ENCODE measurements at regions not wholly inside any gene's neighbourhood (a gene's known extent, or its start where the extent isn't known, plus 50 kb on each side); places are given as distances from the start of the nearest gene placed in this dataset.

- Histone ChIP-seq H2AFZ (ENCODE audit: low read length) (no peak overlapping the region), H3K9me3 (ENCODE audit: low read length) (no peaks in the 10 kb centered on the region), H3K27ac (ENCODE audit: extremely low read length, insufficient read depth, low read length) (no peak overlapping the region), H3K9ac (ENCODE audit: insufficient read depth, low read depth, low read length) (no peak overlapping the region), H4K20me1 (ENCODE audit: insufficient read depth, low read length) (no peaks in the 10 kb centered on the region), H3K79me2 (ENCODE audit: insufficient read depth, low read length) (no peaks in the 10 kb centered on the region), H3K4me1 (ENCODE audit: insufficient read depth, low read length) (no peaks in the 10 kb centered on the region), H3K36me3 (replicated peaks in 1 of 2; ENCODE audit: control insufficient read depth in 1 of 2, insufficient read depth in 2 of 2, low read length in 2 of 2) (no peaks in the 10 kb centered on the region), H3K4me3 (replicated peaks in 1 of 3; ENCODE audit: insufficient read depth in 1 of 3, low read depth in 2 of 3, low read length in 3 of 3) (no peak overlapping the region), H3K4me2 (ENCODE audit: low read depth, low read length) (no peak overlapping the region), H3K27me3 (ENCODE audit: control insufficient read depth in 1 of 2, insufficient read depth in 2 of 2, low read length in 2 of 2) (no peaks in the 10 kb centered on the region; a peak in 1 of 5 replicates)
- TF ChIP-seq GMEB2 (CRISPR knock-in tag; IDR thresholded peaks at IDR 0.05; ENCODE audit: low read depth) (no peak), TFAP4 (IDR thresholded peaks at IDR 0.05; ENCODE audit: borderline replicate concordance, low read depth) (no peak)
- no peak for FAIRE-seq
- intact Hi-C loops (cut with micrococcal nuclease; ENCODE audit: unreplicated experiment) (no loop called here), in situ Hi-C loops (cut with HindIII; ENCODE audit: extremely low pct_ligation_motif_present, low pct_unique_long_range_greater_than_20kb) (no loop called here)
- DNase-seq (ENCODE audit: low spot score) = no peak
- 27% methylated on average over 3 of the region's 3 CpGs for WGBS (ENCODE audit: low lambda C conversion rate)
- BruUV-seq (replicated peaks) = no TSS peak
- POLR2A ChIA-PET = no interaction called here
- CTCF ChIA-PET (ENCODE audit: low intra/inter-chr PET ratio, low total read pairs) = no interaction called here
- no peak for ATAC-seq
Observed at GRCh38 chr10:64617085-64617484, 1095.9 kb downstream of the REEP3 start.

GRCh38 chr10:64619102-64619501 is 1097.9 kb downstream of the REEP3 start:
- H2AFZ ChIP-seq (ENCODE audit: low read length) = no peak overlapping the region
- H3K9ac ChIP-seq (ENCODE audit: insufficient read depth, low read depth, low read length) = no peak overlapping the region
- H3K27me3 ChIP-seq (ENCODE audit: control insufficient read depth in 1 of 2, insufficient read depth in 2 of 2, low read length in 2 of 2) = no peaks in the 10 kb centered on the region
- ChIA-PET CTCF (ENCODE audit: low intra/inter-chr PET ratio, low total read pairs) (no interaction called here), POLR2A (no interaction called here)
- H3K36me3 ChIP-seq (replicated peaks in 1 of 2; ENCODE audit: control insufficient read depth in 1 of 2, insufficient read depth in 2 of 2, low read length in 2 of 2) = no peaks in the 10 kb centered on the region
- no peaks in the 10 kb centered on the region for H3K9me3 ChIP-seq (ENCODE audit: low read length)
- no peak overlapping the region for H3K4me2 ChIP-seq (ENCODE audit: low read depth, low read length)
- peak; percentile 66 for ATAC-seq
- H3K27ac ChIP-seq (ENCODE audit: extremely low read length, insufficient read depth, low read length) = no peak overlapping the region
- BruUV-seq (replicated peaks) = no TSS peak
- no peaks in the 10 kb centered on the region for H3K79me2 ChIP-seq (ENCODE audit: insufficient read depth, low read length)
- H4K20me1 ChIP-seq (ENCODE audit: insufficient read depth, low read length) = no peaks in the 10 kb centered on the region
- no peak for FAIRE-seq
- 0% methylated on average over 2 of the region's 2 CpGs for WGBS (ENCODE audit: low lambda C conversion rate)
- no peaks in the 10 kb centered on the region for H3K4me1 ChIP-seq (ENCODE audit: insufficient read depth, low read length)
- intact Hi-C loops (cut with micrococcal nuclease; ENCODE audit: unreplicated experiment) (no loop called here), in situ Hi-C loops (cut with HindIII; ENCODE audit: extremely low pct_ligation_motif_present, low pct_unique_long_range_greater_than_20kb) (no loop called here)
- H3K4me3 ChIP-seq (replicated peaks in 1 of 3; ENCODE audit: insufficient read depth in 1 of 3, low read depth in 2 of 3, low read length in 3 of 3) = no peak overlapping the region
- DNase-seq (ENCODE audit: low spot score) = no peak
- no peak for TF ChIP-seq ZBTB4 (CRISPR knock-in tag; IDR thresholded peaks at IDR 0.05; ENCODE audit: borderline replicate concordance)
- TF ChIP-seq JUN (CRISPR knock-in tag; IDR thresholded peaks at IDR 0.05) = no peak
- no peak for TF ChIP-seq ZNF451 (CRISPR knock-in tag; IDR thresholded peaks at IDR 0.05)
- no peak for TF ChIP-seq IRF9 (CRISPR knock-in tag; IDR thresholded peaks at IDR 0.05; ENCODE audit: borderline replicate concordance)

Measured in HepG2 (cell line).